GM10266 (cell line): ENCODE measurements at regions not wholly inside any gene's neighbourhood (a gene's known extent, or its start where the extent isn't known, plus 50 kb on each side); places are given as distances from the start of the nearest gene placed in this dataset.
"Not testable (repeated sequence)": the region's sequence is repeated elsewhere in the genome, so short reads cannot be mapped to it uniquely, and the experiment has no call there.

Experiments
- DNase-seq: peaks from one replicate; pipeline ENCODE4 v3.0.0; 2012; ENCODE audit errors: extremely low spot score
- CTCF ChIP-seq: IDR thresholded peaks from 2 replicates; pipeline ENCODE4 v1.5.1; 2012; ENCODE audit warnings: mild to moderate bottlenecking, low read depth; ENCODE audit not compliant: control insufficient read depth, insufficient read depth; ENCODE audit errors: missing control alignments

GRCh38 chr3:75434913-75435793 is 229.0 kb upstream of the FRG2C start:
- peak; percentile 6 for TF ChIP-seq CTCF
- DNase-seq = peak; percentile 89

- DNase-seq = peak; percentile 53
Measured at GRCh38 chr3:75435794-75436400, 228.2 kb upstream of the FRG2C start.

GRCh38 chr3:75440986-75441385 is 223.1 kb upstream of the FRG2C start:
- DNase-seq = not testable (repeated sequence)

GRCh38 chr3:75444634-75445033 is 219.5 kb upstream of the FRG2C start:
- DNase-seq = not testable (repeated sequence)

GRCh38 chr3:75445234-75445633 is 218.9 kb upstream of the FRG2C start:
- DNase-seq = not testable (repeated sequence)

- not testable (repeated sequence) for DNase-seq
Measured at GRCh38 chr3:75446948-75447347, 217.2 kb upstream of the FRG2C start.

GRCh38 chr3:75453328-75453727 is 210.8 kb upstream of the FRG2C start:
- DNase-seq = not testable (repeated sequence)

- not testable (repeated sequence) for DNase-seq
Measured at GRCh38 chr3:75453839-75454238, 210.3 kb upstream of the FRG2C start.

GRCh38 chr3:75474530-75474929 is 189.6 kb upstream of the FRG2C start:
- not testable (repeated sequence) for DNase-seq

- DNase-seq = not testable (repeated sequence)
Measured at GRCh38 chr3:75496600-75496999, 167.5 kb upstream of the FRG2C start.

- DNase-seq = not testable (repeated sequence)
Measured at GRCh38 chr3:75500357-75500756, 163.8 kb upstream of the FRG2C start.

GRCh38 chr3:75502171-75502570 is 162.0 kb upstream of the FRG2C start:
- not testable (repeated sequence) for DNase-seq

GRCh38 chr3:75502769-75503756 is 161.1 kb upstream of the FRG2C start:
- DNase-seq = not testable (repeated sequence)

- no peak for TF ChIP-seq CTCF
- no peak for DNase-seq
Measured at GRCh38 chr3:75506603-75507002, 157.5 kb upstream of the FRG2C start.

GRCh38 chr3:75507956-75508355 is 156.2 kb upstream of the FRG2C start:
- not testable (repeated sequence) for DNase-seq

- DNase-seq = not testable (repeated sequence)
Measured at GRCh38 chr3:75527657-75528056, 136.5 kb upstream of the FRG2C start.

GRCh38 chr3:75552095-75552494 is 112.0 kb upstream of the FRG2C start:
- DNase-seq = not testable (repeated sequence)

- DNase-seq = not testable (repeated sequence)
Measured at GRCh38 chr3:75564427-75564826, 99.7 kb upstream of the FRG2C start.
